ENCODE measurements at regions not wholly inside any gene's neighbourhood (a gene's known extent, or its start where the extent isn't known, plus 50 kb on each side); places are given as distances from the start of the nearest gene placed in this dataset.
A peak's percentile ranks its signal among the peaks of the same experiment; 100 is the strongest.

DNA sequence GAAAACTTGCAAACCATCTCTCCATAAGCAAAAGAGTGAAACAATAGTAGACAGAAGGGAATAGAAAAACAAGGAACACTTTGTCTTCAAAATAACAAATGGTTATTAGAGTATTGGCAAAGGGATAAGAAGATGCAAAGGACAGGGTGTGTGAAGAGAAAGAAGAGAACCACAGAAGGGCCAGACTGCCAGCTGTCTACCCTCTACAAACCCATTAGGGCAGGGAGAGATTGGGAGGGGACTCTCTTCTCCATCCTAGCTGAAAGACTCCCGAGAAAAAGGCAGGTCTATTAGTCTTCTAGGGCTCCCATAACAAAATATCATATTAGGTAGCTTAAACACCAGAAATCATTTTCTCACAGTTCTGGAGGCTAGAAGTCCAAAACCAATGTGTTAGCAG, 292.8 kb downstream of the PTBP2 start:
- no peaks in the 10 kb centered on the region for H3K36me3 ChIP-seq (ENCODE audit: control insufficient read depth, insufficient read depth, low read length)
- no peak overlapping the region for H3K4me3 ChIP-seq (ENCODE audit: low read depth, low read length)
- no peaks in the 10 kb centered on the region for H3K27me3 ChIP-seq (ENCODE audit: control insufficient read depth, insufficient read depth, low read length)
- H3K9ac ChIP-seq (ENCODE audit: low read length): no peak overlapping the region
- H3K9me3 ChIP-seq (ENCODE audit: control insufficient read depth, insufficient read depth, low read depth, low read length): no peaks in the 10 kb centered on the region
- no peak overlapping the region for H3K27ac ChIP-seq (ENCODE audit: low read depth, low read length)
- H3K4me1 ChIP-seq (ENCODE audit: control insufficient read depth, insufficient read depth, low read length): peaks cover 7% of the 10 kb centered on the region

DNA sequence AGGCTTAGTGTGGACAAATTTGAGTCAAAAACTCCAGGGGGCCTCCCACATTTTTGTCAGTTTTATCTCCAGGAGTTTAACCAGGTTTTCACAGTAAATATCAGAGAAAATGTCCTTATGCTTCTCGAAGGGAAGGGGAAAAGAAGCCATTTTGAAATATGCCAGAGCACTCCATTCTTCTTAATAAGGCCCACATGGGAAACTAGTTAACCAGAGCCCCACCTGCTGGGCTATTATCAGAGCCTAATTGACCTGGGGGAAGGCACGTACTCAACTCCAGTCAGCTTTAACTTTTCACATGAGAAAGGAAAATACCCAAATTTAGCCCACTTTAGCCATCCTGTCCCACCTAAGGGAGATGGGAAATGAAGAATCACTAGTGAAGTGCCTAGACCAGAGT, 296.3 kb downstream of the PTBP2 start:
- Histone ChIP-seq H3K4me1 (ENCODE audit: control insufficient read depth, insufficient read depth, low read length) (peaks cover 7% of the 10 kb centered on the region), H3K27ac (ENCODE audit: low read depth, low read length) (peak overlapping the region; percentile 64), H3K36me3 (ENCODE audit: control insufficient read depth, insufficient read depth, low read length) (no peaks in the 10 kb centered on the region), H3K27me3 (ENCODE audit: control insufficient read depth, insufficient read depth, low read length) (no peaks in the 10 kb centered on the region), H3K9me3 (ENCODE audit: control insufficient read depth, insufficient read depth, low read depth, low read length) (no peaks in the 10 kb centered on the region), H3K9ac (ENCODE audit: low read length) (no peak overlapping the region), H3K4me3 (ENCODE audit: low read depth, low read length) (no peak overlapping the region)

Measured in HUES6 (cell line).